Choroid plexus epithelial cell (primary cell): ENCODE measurements at regions not wholly inside any gene's neighbourhood (a gene's known extent, or its start where the extent isn't known, plus 50 kb on each side); places are given as distances from the start of the nearest gene placed in this dataset.

Experiments used
- DNase-seq: peaks from one replicate; pipeline ENCODE4 v3.0.0-alpha.2; 2010; ENCODE audit warnings: low read depth
- H3K4me3 ChIP-seq: 2 replicates; pipeline ENCODE4 v1.5.1; 2011; ENCODE audit warnings: low read depth, mild to moderate bottlenecking, control low read depth, low read length, moderate library complexity
- TF ChIP-seq, protein P1 (sequence below): conservative IDR thresholded peaks from 2 replicates; pipeline ENCODE4 v1.5.1; 2011; ENCODE audit warnings: low read depth, mild to moderate bottlenecking, control low read depth, inconsistent platforms, low read length, moderate library complexity

DNA sequence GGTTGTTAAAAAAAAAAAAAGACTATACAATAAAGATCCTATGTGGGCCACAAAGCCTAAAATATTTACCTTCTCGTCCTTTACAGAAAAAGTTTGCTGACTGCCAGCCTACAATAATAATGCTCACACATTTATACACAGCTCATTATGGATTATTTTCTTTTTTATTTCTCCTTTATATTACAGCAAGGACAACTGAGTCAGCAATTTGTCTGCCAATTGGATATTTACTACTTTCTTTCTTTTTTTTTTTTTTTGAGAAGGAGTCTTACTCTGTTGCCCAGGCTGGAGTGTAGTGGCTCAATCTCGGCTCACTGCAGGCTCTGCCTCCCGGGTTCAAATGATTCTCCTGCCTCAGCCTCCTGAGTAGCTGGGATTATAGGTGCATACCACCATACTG, 142.2 kb downstream of the EBLN2 start:
- H3K4me3 ChIP-seq: no peak overlapping the region
- TF ChIP-seq, protein P1, sequence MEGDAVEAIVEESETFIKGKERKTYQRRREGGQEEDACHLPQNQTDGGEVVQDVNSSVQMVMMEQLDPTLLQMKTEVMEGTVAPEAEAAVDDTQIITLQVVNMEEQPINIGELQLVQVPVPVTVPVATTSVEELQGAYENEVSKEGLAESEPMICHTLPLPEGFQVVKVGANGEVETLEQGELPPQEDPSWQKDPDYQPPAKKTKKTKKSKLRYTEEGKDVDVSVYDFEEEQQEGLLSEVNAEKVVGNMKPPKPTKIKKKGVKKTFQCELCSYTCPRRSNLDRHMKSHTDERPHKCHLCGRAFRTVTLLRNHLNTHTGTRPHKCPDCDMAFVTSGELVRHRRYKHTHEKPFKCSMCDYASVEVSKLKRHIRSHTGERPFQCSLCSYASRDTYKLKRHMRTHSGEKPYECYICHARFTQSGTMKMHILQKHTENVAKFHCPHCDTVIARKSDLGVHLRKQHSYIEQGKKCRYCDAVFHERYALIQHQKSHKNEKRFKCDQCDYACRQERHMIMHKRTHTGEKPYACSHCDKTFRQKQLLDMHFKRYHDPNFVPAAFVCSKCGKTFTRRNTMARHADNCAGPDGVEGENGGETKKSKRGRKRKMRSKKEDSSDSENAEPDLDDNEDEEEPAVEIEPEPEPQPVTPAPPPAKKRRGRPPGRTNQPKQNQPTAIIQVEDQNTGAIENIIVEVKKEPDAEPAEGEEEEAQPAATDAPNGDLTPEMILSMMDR: no peak
- no peak for DNase-seq

DNA sequence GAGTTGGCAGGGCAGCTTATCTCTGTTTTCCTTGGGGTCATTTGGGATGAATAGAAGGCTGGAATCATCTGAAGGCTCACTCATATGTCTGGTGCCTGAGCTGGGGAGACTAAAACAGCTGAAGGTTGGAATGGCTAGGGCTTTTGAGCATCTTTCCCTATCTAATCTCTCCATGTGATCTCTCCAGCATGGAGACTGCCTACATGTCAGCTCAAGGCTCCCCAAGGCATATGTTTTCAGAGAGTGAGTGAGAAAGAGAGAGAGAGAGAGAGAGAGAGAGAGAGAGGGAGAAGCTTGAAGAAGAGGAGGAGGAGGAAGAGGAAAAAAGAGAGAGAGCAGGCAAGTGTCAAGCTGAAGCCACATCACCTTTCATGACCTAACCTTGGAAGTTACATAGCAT, 143.4 kb downstream of the EBLN2 start:
- TF ChIP-seq, protein P1: no peak
- no peak for DNase-seq
- no peak overlapping the region for H3K4me3 ChIP-seq

DNA sequence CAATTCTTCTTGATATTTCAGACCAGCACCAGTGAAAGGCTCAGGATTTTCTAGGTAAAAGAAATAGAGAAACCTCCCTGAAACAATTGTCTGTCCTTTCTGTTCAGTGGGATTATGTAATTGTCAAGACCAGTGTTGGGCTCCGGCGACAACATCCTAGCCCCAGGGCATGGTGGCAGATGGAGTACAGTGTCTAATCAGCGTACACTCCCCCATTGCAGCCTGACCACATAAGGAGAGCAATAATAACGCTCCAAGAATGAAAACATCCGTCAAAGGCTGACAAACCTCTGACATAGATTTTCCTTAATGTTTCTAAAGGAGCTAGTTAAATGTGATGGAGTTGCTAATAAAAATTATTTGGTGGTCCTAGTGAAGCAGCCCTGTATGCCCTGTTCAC, 144.6 kb downstream of the EBLN2 start:
- DNase-seq: no peak
- TF ChIP-seq, protein P1: no peak
- H3K4me3 ChIP-seq: no peak overlapping the region

DNA sequence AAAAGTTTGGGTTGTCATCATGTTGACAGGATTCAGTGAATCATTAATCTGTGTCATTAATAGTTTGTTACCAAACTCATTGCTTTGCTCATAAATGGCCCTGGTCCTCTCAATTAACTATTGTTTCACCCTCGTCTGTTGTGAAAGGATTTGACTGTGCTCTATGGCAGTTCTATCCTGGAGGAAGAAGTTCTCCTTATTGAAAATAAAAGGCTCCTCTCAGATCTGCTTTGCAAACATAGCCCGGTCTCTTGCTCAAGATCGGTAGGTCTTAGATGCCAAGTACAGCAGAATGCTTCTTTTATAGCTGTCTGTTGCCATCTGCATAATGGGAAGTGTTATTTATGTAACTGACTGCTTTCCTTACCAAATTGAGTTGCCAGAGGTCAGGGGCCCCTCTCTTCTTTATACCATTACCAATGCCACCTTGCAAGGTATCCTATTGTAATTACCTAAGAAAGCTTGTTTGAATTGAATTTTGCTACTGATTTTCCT, 146.5 kb downstream of the EBLN2 start:
- TF ChIP-seq, protein P1: no peak
- H3K4me3 ChIP-seq: no peak overlapping the region
- DNase-seq: no peak

DNA sequence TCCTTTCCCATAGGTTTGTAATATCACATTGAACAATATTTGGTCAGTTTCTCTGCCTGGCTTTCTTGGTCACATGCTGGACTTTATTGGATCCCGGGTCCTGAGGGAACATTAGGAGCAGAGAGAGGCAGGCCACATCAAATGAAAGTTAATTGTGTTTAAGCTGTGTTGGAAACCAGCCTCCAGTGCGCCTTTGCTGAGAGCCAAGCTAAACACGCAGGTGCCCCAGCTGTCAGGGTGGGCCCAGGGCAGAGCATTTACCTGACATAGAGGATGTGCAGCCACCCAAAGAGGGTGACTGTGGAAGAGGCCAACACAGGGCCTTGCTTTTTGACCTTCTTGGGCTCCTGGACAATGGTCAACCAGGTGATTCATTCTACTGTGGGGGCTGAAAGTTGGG, 149.3 kb downstream of the EBLN2 start:
- TF ChIP-seq, protein P1: no peak
- DNase-seq: no peak
- no peak overlapping the region for H3K4me3 ChIP-seq

DNA sequence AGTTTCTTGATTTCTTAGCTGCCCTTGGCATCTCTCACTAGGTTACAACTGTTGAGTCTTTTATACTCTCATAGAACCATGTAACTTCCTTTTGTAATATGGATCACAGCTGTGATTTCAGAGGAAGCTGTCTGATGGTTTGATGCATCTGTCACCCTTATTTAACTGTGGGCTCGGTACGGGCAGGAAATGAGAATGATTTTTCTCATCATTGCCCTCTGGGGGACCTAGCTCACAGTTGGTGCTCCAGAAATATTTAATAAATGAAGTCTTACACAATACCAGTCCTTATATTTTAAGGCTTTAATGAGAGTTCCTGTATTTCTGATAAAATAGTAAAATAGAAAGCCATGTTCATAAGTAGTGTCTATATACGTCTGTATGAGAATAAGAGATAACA, 151.2 kb downstream of the EBLN2 start:
- no peak overlapping the region for H3K4me3 ChIP-seq
- no peak for DNase-seq
- TF ChIP-seq, protein P1: no peak

DNA sequence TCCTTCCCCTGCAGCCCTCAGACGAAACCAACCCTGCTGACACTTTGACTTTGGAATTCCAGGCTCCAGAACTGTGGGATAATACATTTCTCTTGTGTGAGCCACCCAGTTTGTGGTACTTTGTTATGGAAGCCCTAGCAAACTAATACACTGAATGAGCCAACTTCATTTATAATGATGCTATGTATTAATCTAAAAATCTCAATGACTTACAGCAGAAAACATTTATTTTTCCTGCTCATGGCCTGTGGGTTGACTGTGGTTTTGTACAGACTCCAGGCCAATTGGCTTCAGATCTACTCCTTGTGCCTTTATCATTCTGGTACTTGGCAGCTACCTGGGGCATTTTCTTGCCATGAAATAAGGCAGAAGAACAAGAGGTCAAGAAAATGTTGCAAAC, 152.4 kb downstream of the EBLN2 start:
- no peak overlapping the region for H3K4me3 ChIP-seq
- TF ChIP-seq, protein P1: no peak
- no peak for DNase-seq
